Epidermal melanocyte (primary cell): ENCODE measurements at regions not wholly inside any gene's neighbourhood (a gene's known extent, or its start where the extent isn't known, plus 50 kb on each side); places are given as distances from the start of the nearest gene placed in this dataset.

Source experiments
- DNase-seq: peaks from one replicate; pipeline ENCODE4 v3.0.0; 2011; ENCODE audit warnings: low spot score; ENCODE audit not compliant: insufficient read length

DNA sequence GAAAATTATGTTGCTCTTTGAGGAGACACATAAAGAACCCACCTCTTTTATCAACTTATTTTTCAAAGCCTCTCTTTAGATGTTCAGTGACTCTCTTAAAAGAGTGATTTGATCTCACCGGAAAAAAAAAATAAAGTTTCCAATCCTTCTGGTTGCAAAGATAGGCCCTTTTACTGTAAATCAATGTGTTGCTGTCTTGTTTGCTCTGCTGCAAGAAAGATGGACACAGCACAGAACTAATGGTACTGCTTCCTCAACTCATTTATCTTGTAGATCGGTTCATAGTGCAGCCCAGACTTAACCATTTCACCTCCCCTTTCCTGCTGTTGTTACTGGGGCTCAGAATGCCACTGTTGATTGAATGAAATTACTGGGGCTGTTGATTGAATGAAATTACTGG lies 388.9 kb upstream of the KLF12 start:
- no peak for DNase-seq

- no peak for DNase-seq
These were observed 377.3 kb upstream of the KLF12 start for GRCh38 chr13:74511523-74511922.

- DNase-seq, result no peak
These were observed 353.0 kb upstream of the KLF12 start for GRCh38 chr13:74487091-74487722.

- DNase-seq, result no peak
These were observed 351.6 kb upstream of the KLF12 start for GRCh38 chr13:74485757-74486156.

DNA sequence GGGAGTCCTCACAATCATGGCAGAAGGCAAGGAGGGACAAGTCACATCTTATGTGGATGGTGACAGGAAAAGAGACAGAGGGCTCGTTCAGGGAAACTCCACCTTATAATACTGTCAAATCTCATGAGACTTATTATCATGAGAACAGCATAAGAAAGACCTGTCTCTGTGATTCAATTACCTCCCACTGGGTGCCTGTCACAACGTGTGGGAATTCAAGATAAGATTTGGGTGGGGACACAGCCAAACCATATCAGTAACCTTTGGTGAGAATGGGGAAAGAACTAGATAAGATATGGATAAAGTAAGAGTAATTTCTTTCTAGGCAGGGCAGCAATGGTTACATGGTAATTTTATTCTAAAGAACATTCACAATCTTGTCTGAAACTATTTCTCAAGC lies 344.9 kb upstream of the KLF12 start:
- no peak for DNase-seq

DNA sequence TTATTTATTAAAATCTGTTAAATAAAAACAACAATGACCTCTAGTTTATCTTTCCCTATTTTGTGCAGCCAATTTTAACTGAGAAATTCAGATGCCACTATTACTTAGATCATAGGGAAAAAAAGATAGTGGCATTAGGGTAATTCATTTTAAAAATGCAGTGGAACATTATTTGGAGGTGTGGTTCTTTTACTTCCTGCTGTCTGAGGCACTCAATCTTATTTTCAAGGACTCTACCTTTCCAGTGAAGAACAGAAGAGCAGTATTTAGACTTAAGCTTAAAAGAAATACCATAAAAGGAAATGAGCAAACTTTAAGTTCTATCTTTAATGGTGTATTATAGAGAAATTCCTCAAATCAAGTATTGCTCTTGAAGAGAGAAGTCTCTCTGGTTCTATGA lies 342.6 kb upstream of the KLF12 start:
- DNase-seq, result no peak

DNA sequence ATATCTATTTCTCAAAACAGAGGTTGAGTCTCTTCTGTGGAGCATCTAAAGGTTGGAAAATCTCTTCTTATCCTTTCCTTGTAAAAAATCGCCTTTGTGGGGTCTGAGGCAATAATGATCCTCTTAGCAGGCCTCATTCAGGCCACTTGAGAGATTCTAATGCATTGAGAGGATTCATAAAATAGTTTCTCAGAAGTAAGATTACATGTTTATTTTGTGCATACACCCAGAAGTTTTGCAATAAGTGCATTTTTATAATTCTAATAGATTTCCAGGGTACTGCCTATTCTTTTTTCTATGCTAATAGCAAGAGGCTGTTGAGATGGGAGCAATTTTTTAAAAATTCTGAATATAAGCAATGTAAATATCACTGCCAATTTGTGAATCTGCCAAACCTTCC lies 342.2 kb upstream of the KLF12 start:
- DNase-seq, result no peak

- DNase-seq, result no peak
These were observed 332.7 kb upstream of the KLF12 start for GRCh38 chr13:74466864-74467263.

- no peak for DNase-seq
These were observed 331.8 kb upstream of the KLF12 start for GRCh38 chr13:74466020-74466419.

DNA sequence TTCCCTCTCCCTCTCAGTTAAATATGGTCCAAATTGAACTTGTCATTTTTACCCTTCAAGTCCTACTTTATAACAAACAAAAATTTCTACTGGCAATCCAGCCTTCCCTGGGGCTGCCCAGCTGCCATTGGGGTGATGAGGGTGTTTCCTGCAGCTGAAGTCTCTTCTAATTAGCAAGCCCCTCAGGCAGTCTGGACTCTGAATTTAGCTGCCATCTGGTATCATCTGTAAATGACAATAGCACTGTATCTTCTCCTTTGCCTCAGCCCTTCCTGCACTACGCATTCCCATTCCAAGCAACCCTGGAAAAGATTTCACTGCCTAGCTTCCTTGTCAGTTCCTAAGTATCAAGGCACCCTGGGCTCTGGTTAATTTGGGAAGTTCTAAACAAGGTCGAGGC lies 331.1 kb upstream of the KLF12 start:
- DNase-seq, result no peak

GRCh38 chr13:74464670-74465069 lies 330.5 kb upstream of the KLF12 start:
- DNase-seq, result no peak

DNA sequence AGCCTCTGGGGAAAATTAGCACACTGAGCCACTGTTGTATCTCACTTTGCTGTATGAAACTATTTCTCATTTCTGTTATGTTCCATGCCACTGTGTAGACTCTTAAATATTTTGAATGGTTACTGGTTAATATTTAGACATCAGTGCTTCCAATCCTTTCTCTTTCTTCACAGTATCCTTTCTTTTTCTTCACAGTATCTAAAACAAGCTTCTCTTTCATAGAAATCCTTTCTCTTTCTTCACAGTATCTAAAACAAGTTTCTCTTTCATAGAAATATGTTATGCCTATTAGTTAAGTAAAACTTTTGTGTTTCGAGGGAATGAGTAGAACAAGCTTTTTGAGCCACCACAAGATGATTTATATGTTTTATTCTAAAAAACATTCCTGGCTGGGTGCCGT lies 326.8 kb upstream of the KLF12 start:
- DNase-seq, result no peak

DNA sequence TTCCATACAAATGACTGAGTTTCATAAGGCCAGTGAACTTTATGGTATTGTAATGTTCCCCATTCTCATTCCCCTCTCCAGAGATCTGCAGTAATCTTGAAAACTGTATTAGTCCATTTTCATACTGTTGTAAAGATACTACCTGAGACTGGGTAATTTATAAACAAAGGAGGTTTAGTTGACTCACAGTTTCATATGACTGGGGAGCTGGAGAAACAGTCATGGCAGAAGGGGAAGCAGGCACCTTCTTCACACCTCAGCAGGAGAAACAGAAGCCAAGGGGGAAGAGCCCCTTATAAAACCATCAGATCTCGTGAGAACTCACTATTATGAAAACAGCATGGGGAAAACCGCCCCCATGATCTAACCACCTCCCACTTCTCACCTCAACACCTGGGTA lies 318.7 kb upstream of the KLF12 start:
- DNase-seq, result no peak

- no peak for DNase-seq
These were observed 318.0 kb upstream of the KLF12 start for GRCh38 chr13:74452176-74452575.

GRCh38 chr13:74450964-74451363 lies 316.8 kb upstream of the KLF12 start:
- no peak for DNase-seq

- DNase-seq, result no peak
These were observed 316.3 kb upstream of the KLF12 start for GRCh38 chr13:74450525-74450845.

DNA sequence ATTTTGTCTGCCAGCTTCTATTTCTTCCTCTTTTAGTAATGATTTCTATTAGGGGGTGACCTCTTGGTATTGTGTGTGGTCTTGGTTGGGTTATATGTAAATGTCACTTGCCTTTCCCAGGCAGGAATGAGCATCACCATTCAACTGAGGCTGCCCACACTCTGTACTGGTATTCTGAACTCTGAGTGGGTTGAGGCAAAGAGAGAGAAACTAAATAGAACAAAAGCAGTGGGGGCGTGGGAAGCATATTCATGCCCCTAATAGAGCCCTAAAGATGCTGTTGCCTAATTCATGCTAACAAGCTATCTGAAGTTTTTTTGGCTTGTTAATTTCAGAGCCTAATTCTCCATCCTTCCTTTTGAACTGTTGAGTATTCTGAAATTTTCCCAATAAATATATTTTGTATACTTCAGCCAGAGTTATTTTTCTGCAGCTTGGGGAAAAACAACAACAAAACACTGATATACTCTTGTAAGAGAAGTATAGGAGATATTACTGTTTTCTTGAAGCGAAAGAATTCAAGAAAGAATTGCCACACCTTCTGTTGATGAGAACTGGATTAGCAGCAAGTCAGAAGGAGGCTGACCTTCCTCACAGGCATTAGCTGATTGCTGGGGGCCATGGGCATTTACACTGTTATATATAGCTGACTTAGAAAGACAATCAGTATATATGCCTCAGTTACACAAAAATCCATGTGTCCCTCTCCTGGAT lies 315.8 kb upstream of the KLF12 start:
- no peak for DNase-seq

- DNase-seq, result no peak
These were observed 310.8 kb upstream of the KLF12 start for GRCh38 chr13:74444864-74445479.

- DNase-seq, result no peak
These were observed 310.0 kb upstream of the KLF12 start for GRCh38 chr13:74444161-74444571.

DNA sequence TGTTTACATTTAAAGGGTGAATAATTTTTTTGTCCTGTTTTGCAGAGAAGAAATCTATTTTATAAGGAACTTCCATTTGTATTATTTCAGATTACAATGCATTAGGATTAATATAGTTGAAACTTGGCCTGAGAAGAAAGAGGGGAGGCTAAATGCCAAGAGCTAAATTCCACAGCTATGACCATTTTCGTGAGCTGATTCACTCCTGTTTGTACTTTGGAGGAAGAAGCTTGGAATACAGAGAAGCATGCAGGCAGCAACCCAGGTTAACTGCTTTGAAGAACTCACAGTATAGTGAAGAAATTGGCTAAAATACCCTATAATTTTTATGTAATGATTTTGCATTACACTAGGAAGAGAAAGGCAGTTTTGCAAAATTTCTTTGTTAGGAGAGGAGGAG lies 309.4 kb upstream of the KLF12 start:
- DNase-seq, result peak; percentile 26

DNA sequence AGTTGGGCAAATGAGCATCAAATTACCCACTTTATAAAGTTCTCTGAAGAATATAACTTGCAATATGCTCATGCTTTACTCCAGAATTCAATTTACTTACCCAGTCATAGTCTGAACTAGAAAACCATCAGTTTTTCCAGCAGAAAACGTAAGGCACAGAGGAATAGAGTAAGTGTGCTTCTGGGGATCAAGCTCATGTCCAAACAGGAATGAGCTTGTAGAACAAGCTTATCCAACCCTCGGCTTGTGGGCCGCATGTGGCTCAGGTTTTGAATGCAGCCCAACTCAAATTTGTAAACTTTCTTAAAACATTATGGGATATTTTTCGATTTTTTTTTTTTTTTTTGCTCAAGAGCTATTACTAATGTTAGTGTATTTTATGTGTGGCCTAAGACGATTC lies 308.5 kb upstream of the KLF12 start:
- DNase-seq, result no peak

- no peak for DNase-seq
These were observed 304.7 kb upstream of the KLF12 start for GRCh38 chr13:74438901-74439300.

- DNase-seq, result no peak
These were observed 300.6 kb upstream of the KLF12 start for GRCh38 chr13:74434782-74435181.
